ENCODE measurements at regions not wholly inside any gene's neighbourhood (a gene's known extent, or its start where the extent isn't known, plus 50 kb on each side); places are given as distances from the start of the nearest gene placed in this dataset.

GRCh38 chr20:16848526-16848925 lies 100.4 kb downstream of the OTOR start:
- Histone ChIP-seq H3K9ac (ENCODE audit: extremely low read depth, insufficient read length, low read length) (no peak overlapping the region), H2BK12ac (ENCODE audit: insufficient read length, low read depth, low read length) (no peak overlapping the region), H3K23ac (ENCODE audit: insufficient read length, low read depth, low read length) (no peak overlapping the region), H3K9me3 (ENCODE audit: control insufficient read depth, low read depth, low read length) (no peaks in the 10 kb centered on the region), H3K23me2 (ENCODE audit: insufficient read length, low read depth, low read length, poor library complexity, severe bottlenecking) (no peaks in the 10 kb centered on the region), H3K4me2 (ENCODE audit: insufficient read depth, insufficient read length, low read length) (no peak overlapping the region), H2BK20ac (ENCODE audit: low read depth, low read length, poor library complexity, severe bottlenecking) (no peak overlapping the region), H3K27ac (ENCODE audit: insufficient read length, low read depth, low read length) (no peak overlapping the region), H2BK120ac (ENCODE audit: low read depth, low read length, poor library complexity, severe bottlenecking) (no peak overlapping the region), H2BK15ac (ENCODE audit: low read depth, low read length) (no peak overlapping the region), H3K27me3 (ENCODE audit: insufficient read depth, low read length) (no peaks in the 10 kb centered on the region), H3K18ac (ENCODE audit: insufficient read length, low read depth, low read length) (no peak overlapping the region), H2BK5ac (ENCODE audit: insufficient read length, low read length) (no peak overlapping the region), H4K5ac (ENCODE audit: insufficient read length, low read depth, low read length) (no peak overlapping the region), H4K8ac (replicated peaks; ENCODE audit: insufficient read length, low read depth, low read length) (no peak overlapping the region), H3K14ac (ENCODE audit: insufficient read depth, low read length) (no peak overlapping the region), H4K20me1 (ENCODE audit: control insufficient read depth, insufficient read depth, insufficient read length) (no peaks in the 10 kb centered on the region), H4K91ac (ENCODE audit: insufficient read length, low read depth, low read length) (no peak overlapping the region), H2AFZ (ENCODE audit: low read length) (no peak overlapping the region), H3T11ph (ENCODE audit: low read length) (no peak overlapping the region), H3K56ac (ENCODE audit: insufficient read length, low read depth, low read length) (no peak overlapping the region), H3K79me1 (ENCODE audit: insufficient read depth, low read depth, low read length, poor library complexity, severe bottlenecking) (no peaks in the 10 kb centered on the region), H3K79me2 (ENCODE audit: insufficient read depth, low read length) (no peaks in the 10 kb centered on the region), H3K4ac (ENCODE audit: low read depth, low read length) (no peak overlapping the region), H2AK5ac (ENCODE audit: insufficient read length, low read length) (no peak overlapping the region), H3K4me1 (ENCODE audit: insufficient read depth, low read length) (no peaks in the 10 kb centered on the region)
- DNase-seq: no peak
- no CpG with 5 or more reads among the region's 1 CpG for WGBS (ENCODE audit: extremely low coverage, insufficient read length, low lambda C conversion rate)
- Mint-ChIP-seq H3K9me3 (no peaks in the 10 kb centered on the region; a peak in 2 of 5 replicates), H3K27ac (no peak overlapping the region), H3K36me3 (ENCODE audit: insufficient read depth in 1 of 3, low read depth in 3 of 3) (no peaks in the 10 kb centered on the region), H3K4me1 (peaks cover 25 to 30% of the 10 kb centered on the region in 2 experiments), H3K4me3 (no peak overlapping the region), H3K27me3 (ENCODE audit: low read depth) (no peaks in the 10 kb centered on the region)
- no peak for TF ChIP-seq CTCF (conservative IDR thresholded peaks at IDR 0.05)

Data from H9 (cell line).